Immature natural killer cell (primary cell): ENCODE measurements at regions not wholly inside any gene's neighbourhood (a gene's known extent, or its start where the extent isn't known, plus 50 kb on each side); places are given as distances from the start of the nearest gene placed in this dataset.

Experiments used
- DNase-seq, 3 donors: peaks; one replicate each; pipeline ENCODE4 v3.0.0; 2022; ENCODE audit warnings: mixed read lengths in 1 of 3
- H3K27ac Mint-ChIP-seq, 6 donors: one replicate each; pipeline ENCODE4 v1.8.0; 2020; ENCODE audit warnings: mixed read lengths in 6 of 6, mild to moderate bottlenecking in 5 of 6, inconsistent platforms in 4 of 6, moderate library complexity in 3 of 6
- H3K27me3 Mint-ChIP-seq, 3 donors: one replicate each; pipeline ENCODE4 v1.8.0; 2020 to 2021; ENCODE audit warnings: low read depth in 3 of 3, mild to moderate bottlenecking in 3 of 3, mixed read lengths in 3 of 3, moderate library complexity in 3 of 3, inconsistent platforms in 1 of 3
- H3K36me3 Mint-ChIP-seq, 3 donors: one replicate each; pipeline ENCODE4 v1.8.0; 2020; ENCODE audit warnings: mixed read lengths in 3 of 3, inconsistent platforms in 2 of 3, mild to moderate bottlenecking in 2 of 3
- H3K4me1 Mint-ChIP-seq, 2 donors: one replicate each; pipeline ENCODE4 v1.8.0; 2020; ENCODE audit warnings: inconsistent platforms in 2 of 2, mild to moderate bottlenecking in 2 of 2, mixed read lengths in 2 of 2, moderate library complexity in 1 of 2
- H3K4me3 Mint-ChIP-seq, 5 donors: one replicate each; pipeline ENCODE4 v1.8.0; 2020; ENCODE audit warnings: mild to moderate bottlenecking in 5 of 5, mixed read lengths in 5 of 5, inconsistent platforms in 3 of 5, moderate library complexity in 3 of 5
- H3K9me3 Mint-ChIP-seq, 6 donors: one replicate each; pipeline ENCODE4 v1.8.0; 2020; ENCODE audit warnings: mild to moderate bottlenecking in 6 of 6, mixed read lengths in 6 of 6, inconsistent platforms in 4 of 6, moderate library complexity in 3 of 6

DNA sequence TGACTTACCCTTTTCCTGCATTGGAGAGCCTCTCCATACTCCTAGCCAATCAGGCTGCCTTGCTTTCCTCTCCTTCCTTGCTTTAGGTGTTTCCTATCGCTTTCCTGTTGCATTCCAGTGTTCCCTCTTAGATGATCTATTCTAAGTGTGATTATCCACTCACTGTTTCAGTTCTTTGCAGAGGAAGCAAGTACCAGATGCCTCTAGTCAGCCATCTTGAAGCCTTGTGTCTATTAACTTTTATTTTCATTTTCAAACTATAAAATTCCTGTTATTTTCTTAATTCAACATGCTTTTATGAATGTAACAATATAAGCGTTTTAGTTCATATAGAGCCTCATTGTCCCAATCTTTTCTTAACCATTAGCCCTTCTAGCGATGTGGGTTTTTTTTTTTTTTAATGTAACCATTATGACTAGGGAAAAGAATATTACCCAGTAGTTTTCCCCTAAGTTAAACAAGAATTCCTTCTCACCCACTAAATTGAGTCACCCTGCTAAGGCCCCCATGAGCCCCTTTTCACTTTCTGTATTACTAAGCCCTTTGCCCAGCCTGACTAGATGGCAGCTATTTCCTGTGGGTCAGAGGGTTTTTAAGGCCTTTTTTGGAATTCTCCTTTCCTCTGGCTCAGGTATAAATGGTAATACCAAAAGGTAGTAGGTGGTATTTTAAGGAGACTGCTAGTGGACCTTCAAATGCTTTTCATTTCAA lies 229.4 kb upstream of the CTNNB1 start:
- Mint-ChIP-seq H3K4me1 (peaks cover 29 to 52% of the 10 kb centered on the region in 2 donors), H3K27me3 (peaks cover 0 to 3% (median 3%) of the 10 kb centered on the region in 3 donors), H3K36me3 (no peaks in the 10 kb centered on the region), H3K4me3 (no peak overlapping the region), H3K27ac (no peak overlapping the region), H3K9me3 (no peaks in the 10 kb centered on the region)
- no peak for DNase-seq

DNA sequence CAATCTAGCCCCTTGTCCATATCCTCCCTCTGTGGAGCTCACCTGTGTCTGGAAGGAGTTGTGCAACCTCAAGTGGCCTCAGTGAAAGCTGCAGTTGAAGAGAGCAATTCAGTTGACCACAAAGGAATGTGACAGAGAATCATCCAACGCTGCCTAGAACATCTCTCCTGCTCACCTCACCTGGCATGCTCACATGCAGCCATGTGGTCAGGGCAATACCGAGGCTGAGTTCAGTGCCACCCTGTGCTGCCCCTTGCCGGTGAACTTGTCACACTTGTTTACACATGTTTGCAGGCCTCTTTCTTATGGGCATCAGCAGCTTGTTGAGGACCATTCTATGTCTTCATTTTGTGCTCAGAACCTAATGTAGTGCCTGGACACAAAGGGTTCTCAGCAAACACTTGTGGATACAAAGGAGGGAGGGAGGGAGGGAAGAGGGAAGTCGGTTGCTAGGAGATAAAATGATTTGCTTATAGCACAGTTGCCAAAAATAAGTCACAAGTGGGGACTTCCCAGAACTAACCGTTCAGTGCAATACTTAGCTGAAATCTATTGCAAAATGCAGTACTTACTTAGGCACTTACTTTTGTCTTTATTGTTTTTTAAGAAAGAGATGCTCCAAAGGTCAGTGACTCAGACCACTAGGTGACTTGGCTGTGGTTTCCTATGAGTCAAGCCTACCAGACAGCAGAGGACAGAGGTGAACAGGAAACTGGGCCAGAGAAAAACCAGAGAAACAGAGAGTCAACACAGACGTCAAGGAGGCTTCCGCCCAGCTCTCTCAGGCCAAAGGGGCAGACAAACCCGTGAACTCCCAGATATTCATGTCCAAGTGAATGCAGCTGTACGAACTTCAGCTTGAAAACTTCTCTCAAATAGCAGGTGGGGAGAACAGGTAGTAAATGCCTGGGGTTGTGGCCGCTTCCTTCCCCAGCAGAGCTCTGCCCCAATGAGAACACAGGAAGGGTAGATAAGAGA lies 227.8 kb upstream of the CTNNB1 start:
- Mint-ChIP-seq H3K4me3 (peak overlapping the region in 4 of 5 donors; percentile 1 to 27 (median 6)), H3K36me3 (no peaks in the 10 kb centered on the region), H3K27me3 (peaks cover 0 to 3% (median 2%) of the 10 kb centered on the region in 3 donors), H3K27ac (peak overlapping the region; percentile 68 to 91 (median 82)), H3K4me1 (peaks cover 29 to 52% of the 10 kb centered on the region in 2 donors), H3K9me3 (no peaks in the 10 kb centered on the region)
- DNase-seq, result peak; percentile 45 to 57 (median 54)

DNA sequence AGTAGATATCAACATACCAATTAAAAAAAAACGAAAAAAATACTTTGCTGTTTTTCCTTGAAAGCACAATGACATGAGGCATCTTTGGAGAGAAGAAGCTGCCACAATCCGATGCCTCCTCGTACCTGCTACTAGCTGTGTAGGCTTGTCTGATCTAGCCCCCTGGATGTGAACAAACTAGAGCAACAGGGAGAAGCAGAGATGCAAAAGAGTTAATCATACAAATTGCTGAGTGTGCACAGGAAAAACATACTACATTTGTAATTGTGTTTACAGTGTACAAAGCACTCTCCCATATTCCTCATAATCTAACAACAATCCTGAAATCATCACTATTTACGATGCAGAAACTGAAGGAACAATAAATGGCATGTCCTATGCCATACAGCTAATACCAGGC lies 227.0 kb upstream of the CTNNB1 start:
- Mint-ChIP-seq H3K4me3 (no peak overlapping the region), H3K27ac (peak overlapping the region; percentile 68 to 91 (median 79)), H3K9me3 (no peaks in the 10 kb centered on the region), H3K27me3 (peaks cover 0 to 7% (median 2%) of the 10 kb centered on the region in 3 donors), H3K4me1 (peaks cover 29 to 52% of the 10 kb centered on the region in 2 donors), H3K36me3 (no peaks in the 10 kb centered on the region)
- DNase-seq, result no peak

DNA sequence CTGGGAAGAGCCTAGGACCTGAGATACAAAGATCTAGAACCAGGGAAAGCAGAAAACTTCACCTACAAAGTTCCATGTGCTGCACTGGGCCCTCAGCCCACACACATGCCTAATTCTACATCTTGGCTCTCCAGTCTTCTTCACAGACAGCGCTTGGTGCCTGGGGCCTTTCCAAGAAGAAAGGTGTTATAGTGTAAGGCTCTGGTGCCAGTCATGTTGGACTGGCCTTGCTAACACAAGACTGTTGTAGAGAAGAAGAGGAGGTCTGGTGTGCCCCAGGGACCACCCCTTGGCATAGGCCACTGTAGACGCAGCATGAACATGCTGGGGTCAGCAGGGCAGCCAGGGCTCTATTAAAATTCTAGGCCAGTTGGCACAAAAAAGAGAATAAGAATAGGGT lies 226.2 kb upstream of the CTNNB1 start:
- Mint-ChIP-seq H3K9me3 (no peaks in the 10 kb centered on the region), H3K27ac (no peak overlapping the region), H3K4me1 (peaks cover 29 to 45% of the 10 kb centered on the region in 2 donors), H3K4me3 (no peak overlapping the region), H3K27me3 (peaks cover 0 to 7% (median 2%) of the 10 kb centered on the region in 3 donors), H3K36me3 (no peaks in the 10 kb centered on the region)
- no peak for DNase-seq

DNA sequence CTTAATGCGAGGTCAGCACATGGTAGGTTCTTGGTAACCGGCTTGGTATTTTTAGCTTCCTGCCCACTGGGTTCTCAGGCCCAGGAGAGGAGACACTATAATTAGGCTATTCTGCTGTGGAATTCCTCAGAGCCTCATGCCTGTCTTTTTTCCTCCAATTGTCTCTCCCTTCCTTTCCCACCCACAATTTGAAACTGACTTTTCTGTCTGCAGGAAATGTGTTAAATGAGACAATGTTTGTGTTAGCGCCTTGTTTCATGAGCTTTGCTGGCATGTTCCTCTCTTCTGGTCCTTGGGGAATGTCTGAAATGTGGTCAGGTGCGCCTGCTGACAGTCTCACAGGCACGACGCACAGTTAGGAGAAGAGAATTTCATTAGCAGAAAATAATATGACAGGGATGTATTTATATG lies 223.6 kb upstream of the CTNNB1 start:
- no peak overlapping the region for H3K27ac Mint-ChIP-seq
- no peaks in the 10 kb centered on the region for H3K36me3 Mint-ChIP-seq
- no peak for DNase-seq
- peaks cover 17 to 23% of the 10 kb centered on the region in 2 donors for H3K4me1 Mint-ChIP-seq
- no peak overlapping the region for H3K4me3 Mint-ChIP-seq
- peaks cover 6 to 7% (median 7%) of the 10 kb centered on the region in 3 donors for H3K27me3 Mint-ChIP-seq
- no peaks in the 10 kb centered on the region for H3K9me3 Mint-ChIP-seq

DNA sequence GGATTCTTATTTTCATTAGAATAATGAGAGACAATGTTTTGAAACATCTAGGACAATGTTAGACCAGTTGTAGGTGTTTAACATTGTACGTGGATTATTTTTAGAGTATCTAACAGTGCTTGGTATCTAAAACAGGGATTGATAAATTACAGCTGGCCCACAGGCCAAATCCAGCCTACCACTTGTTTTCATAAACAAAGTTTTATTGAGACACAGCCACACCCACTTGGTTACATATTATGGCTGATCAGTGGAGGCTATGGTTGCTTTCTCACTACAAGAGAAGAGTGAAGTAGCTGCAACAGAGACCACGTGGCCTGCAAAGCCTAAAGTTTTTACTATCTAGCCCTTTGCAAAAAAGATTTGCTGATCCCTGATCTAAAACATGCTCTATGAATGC lies 223.1 kb upstream of the CTNNB1 start:
- Mint-ChIP-seq H3K36me3 (no peaks in the 10 kb centered on the region), H3K4me3 (no peak overlapping the region), H3K27ac (no peak overlapping the region), H3K9me3 (no peaks in the 10 kb centered on the region), H3K27me3 (peaks cover 7 to 11% (median 9%) of the 10 kb centered on the region in 3 donors), H3K4me1 (peaks cover 12 to 21% of the 10 kb centered on the region in 2 donors)
- no peak for DNase-seq

DNA sequence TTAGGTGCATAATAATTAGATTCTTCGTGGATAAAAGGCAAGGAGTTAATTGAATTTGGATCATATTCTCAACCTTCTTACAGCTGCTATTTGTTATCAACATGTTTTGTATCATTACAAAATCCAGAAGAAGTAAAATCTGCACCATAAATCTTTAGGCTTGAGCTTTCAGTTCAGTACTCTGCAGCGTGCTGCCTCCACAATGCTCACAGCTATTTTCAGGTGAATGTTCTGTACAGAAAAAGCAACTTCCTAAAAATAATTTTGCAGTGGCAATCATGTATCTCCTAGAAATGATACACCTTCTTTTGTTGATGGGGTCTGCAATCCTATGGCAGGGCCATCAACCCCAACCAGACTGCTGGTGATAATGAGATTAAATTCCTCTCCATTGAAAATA lies 220.9 kb upstream of the CTNNB1 start:
- H3K4me3 Mint-ChIP-seq, result no peak overlapping the region
- DNase-seq, result no peak
- H3K27me3 Mint-ChIP-seq, result peaks cover 11 to 13% (median 11%) of the 10 kb centered on the region in 3 donors
- H3K9me3 Mint-ChIP-seq, result no peaks in the 10 kb centered on the region
- peaks cover 0 to 6% of the 10 kb centered on the region in 2 donors for H3K4me1 Mint-ChIP-seq
- H3K27ac Mint-ChIP-seq, result no peak overlapping the region
- no peaks in the 10 kb centered on the region for H3K36me3 Mint-ChIP-seq

DNA sequence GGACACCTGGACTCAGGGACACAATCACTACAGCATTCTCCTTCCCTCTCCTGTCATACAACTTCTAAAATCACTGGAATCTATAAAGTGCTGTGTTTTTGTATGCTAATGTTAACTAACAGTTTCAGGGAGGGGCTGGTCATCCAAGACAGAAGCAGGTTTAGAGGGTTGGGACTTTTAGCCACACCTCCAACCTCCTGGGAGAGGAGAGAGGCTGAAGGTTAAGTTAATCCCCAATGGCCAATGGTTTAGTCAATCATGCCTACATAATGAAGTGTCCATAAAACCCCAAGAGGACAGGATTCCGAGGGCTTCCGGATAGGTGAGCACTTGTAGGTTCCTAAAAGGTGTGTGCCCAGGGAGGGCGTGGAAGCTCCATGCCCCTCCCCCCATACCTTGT lies 219.3 kb upstream of the CTNNB1 start:
- DNase-seq, result no peak
- H3K9me3 Mint-ChIP-seq, result no peaks in the 10 kb centered on the region
- H3K27ac Mint-ChIP-seq, result no peak overlapping the region
- H3K4me1 Mint-ChIP-seq, result peaks cover 0 to 6% of the 10 kb centered on the region in 2 donors
- peaks cover 10 to 11% (median 11%) of the 10 kb centered on the region in 3 donors for H3K27me3 Mint-ChIP-seq
- H3K36me3 Mint-ChIP-seq, result no peaks in the 10 kb centered on the region
- H3K4me3 Mint-ChIP-seq, result no peak overlapping the region

DNA sequence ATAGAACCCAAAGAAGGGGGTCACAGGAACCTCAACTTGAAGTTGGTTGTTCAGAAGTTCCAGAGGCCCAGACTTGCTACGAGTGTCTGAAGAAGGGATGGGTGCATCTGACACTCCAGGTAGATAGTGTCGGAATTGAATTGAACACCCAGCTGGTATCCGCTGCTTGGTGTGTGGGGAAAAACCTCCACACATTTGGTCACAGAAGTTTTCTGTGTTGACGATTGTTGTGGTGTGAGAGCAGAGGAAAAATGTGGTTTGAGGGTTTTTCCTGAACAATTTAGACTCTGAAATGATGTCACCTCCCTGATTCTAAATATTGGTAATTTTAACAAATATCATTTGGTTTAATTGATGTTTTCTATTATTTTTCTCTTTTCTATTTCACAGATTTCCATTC lies 218.8 kb upstream of the CTNNB1 start:
- peaks cover 0 to 6% of the 10 kb centered on the region in 2 donors for H3K4me1 Mint-ChIP-seq
- H3K27ac Mint-ChIP-seq, result no peak overlapping the region
- H3K27me3 Mint-ChIP-seq, result peaks cover 10 to 11% (median 11%) of the 10 kb centered on the region in 3 donors
- H3K36me3 Mint-ChIP-seq, result no peaks in the 10 kb centered on the region
- DNase-seq, result peak in 2 of 3 donors; percentile 12
- peaks cover 0 to 2% (median 0%) of the 10 kb centered on the region in 6 donors for H3K9me3 Mint-ChIP-seq
- no peak overlapping the region for H3K4me3 Mint-ChIP-seq

DNA sequence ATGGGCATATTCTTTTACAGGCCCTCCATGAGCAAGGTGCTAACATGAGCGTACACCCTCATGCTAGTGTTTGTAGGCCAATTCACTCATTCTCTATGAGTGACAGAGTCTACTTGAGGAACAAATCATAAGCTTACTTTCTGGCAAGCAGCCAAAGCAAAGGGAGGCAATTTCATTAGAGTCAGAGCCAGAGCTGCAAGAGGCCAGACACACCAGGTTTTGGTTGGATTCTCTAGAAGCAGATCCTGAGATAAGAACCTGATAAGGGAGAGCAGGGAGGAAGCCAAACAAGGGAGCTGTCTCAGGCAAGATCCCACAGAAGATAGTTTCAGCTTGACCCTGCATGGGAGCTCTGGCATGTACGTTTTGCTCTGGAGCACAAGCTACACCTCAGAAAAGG lies 214.1 kb upstream of the CTNNB1 start:
- no peak overlapping the region for H3K27ac Mint-ChIP-seq

DNA sequence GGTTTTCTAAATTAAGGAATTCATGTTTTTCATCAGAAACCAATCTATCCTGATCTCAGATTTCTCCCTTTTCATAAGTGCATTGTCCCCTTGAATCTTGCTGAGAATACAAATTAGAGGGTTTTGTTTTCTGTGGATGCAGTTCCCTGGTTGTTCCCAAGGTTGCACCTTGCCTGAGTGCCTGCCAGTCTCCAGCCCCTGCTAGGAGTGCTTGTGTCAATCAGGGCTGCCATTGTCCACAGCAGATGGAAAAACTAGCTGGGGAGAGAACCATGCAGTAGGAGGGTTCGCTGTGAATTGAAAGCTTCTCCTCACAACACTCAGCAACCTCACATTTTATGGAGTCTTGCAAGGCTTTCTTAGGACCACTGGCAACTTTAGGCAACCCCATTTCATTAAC lies 210.8 kb upstream of the CTNNB1 start:
- Mint-ChIP-seq H3K4me3 (no peak overlapping the region), H3K4me1 (no peaks in the 10 kb centered on the region), H3K27me3 (peaks cover 2 to 10% (median 3%) of the 10 kb centered on the region in 3 donors), H3K27ac (no peak overlapping the region), H3K36me3 (no peaks in the 10 kb centered on the region), H3K9me3 (peaks cover 0 to 2% (median 0%) of the 10 kb centered on the region in 6 donors)
- DNase-seq, result no peak

More for the DNA sequence above, 214.1 kb upstream of the CTNNB1 start:
- Mint-ChIP-seq H3K9me3 (peaks cover 0 to 2% (median 0%) of the 10 kb centered on the region in 6 donors), H3K36me3 (no peaks in the 10 kb centered on the region), H3K4me1 (peaks cover 0 to 6% of the 10 kb centered on the region in 2 donors), H3K4me3 (no peak overlapping the region), H3K27me3 (peaks cover 9 to 16% (median 9%) of the 10 kb centered on the region in 3 donors)
- DNase-seq, result no peak

DNA sequence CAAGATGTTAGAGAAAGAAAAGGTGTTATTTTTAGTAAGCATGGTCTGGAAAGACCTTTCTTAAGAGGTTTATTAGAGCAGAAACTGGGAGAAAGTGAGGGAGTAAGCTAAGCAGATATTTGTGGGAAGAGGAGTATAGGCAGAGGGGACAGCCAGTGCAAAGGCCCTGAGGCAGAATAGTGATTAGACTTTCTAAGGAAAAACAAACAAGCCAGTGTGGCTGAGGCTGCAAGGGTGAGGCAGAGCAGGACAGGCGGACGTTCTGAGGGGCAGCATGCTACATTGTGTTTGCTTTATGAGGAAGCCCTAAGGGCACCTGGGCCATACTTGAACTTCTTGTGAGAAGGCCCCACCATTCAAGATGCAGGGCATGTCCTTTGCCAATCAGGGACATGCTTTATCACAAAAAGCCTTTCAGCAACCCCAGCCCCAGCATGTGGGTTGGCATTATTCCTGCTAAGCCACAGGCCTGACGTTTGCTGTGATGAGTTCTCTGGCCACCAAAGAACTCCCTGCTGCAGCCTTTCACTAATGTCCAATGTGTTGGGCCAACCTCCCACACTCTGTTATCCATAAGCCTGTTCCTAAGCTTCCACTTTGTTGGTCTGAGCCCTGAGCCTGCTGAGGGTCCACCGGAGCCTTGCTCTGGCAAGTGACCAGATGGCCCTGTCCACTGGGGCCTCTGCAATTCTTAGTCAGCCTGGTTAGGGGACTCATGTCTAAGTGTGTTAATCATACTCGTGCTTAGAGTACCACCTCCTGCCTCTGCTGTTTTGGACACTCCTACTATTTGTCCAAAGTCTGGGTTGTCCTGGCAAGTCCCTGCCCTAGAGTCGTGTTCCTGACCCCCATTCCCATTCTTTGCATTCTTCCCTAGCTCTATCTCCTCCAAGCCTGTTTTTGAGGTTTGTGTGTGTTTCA lies 209.9 kb upstream of the CTNNB1 start:
- no peak overlapping the region for H3K27ac Mint-ChIP-seq
- H3K27me3 Mint-ChIP-seq, result peaks cover 2 to 10% (median 3%) of the 10 kb centered on the region in 3 donors
- H3K9me3 Mint-ChIP-seq, result peaks cover 0 to 2% (median 0%) of the 10 kb centered on the region in 6 donors
- no peaks in the 10 kb centered on the region for H3K36me3 Mint-ChIP-seq
- H3K4me3 Mint-ChIP-seq, result no peak overlapping the region
- H3K4me1 Mint-ChIP-seq, result no peaks in the 10 kb centered on the region
- no peak for DNase-seq

DNA sequence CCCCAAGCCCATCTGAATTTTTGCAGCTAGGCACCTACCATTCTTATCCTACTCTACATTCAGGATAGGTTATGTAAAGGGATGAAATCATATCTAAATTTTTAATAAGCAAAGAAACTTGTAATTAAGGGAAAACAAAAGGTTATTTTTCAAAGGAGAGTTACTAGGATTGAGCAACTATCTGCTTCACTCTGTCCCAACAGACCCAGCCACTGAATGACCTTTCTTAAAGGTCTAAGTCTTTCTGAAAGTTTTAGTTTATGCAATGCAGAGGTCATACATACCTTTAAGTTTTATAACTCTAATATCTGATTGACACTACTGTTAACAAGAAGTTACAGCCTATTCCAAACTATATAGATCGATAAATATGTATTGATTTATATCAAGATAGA lies 209.2 kb upstream of the CTNNB1 start:
- Mint-ChIP-seq H3K4me1 (no peaks in the 10 kb centered on the region), H3K36me3 (no peaks in the 10 kb centered on the region), H3K27me3 (peaks cover 2 to 10% (median 3%) of the 10 kb centered on the region in 3 donors), H3K9me3 (peaks cover 0 to 1% (median 0%) of the 10 kb centered on the region in 6 donors), H3K27ac (no peak overlapping the region), H3K4me3 (no peak overlapping the region)
- no peak for DNase-seq
